Esophagus squamous epithelium (tissue), 5 donors: ENCODE measurements at regions not wholly inside any gene's neighbourhood (a gene's known extent, or its start where the extent isn't known, plus 50 kb on each side); places are given as distances from the start of the nearest gene placed in this dataset.

Experiments
- DNase-seq: peaks from one replicate; lab custom pipeline; 2025; lab: John Stamatoyannopoulos, UW
- H3K27ac ChIP-seq, 4 donors: fragments of 200-600 bp; sonication (generic); one replicate each; pipeline ENCODE4 v1.5.1; 2016 to 2019; ENCODE audit warnings: mild to moderate bottlenecking in 1 of 4
- H3K27me3 ChIP-seq, 4 donors: fragments of 200-600 bp; sonication (generic); 1 replicate in 3 of 4; 2 replicates in 1 of 4; pipeline versions ENCODE4 v1.5.1 to v1.6.0; 2017 to 2021; ENCODE audit warnings: antibody characterized with exemption in 1 of 4
- H3K36me3 ChIP-seq, 3 donors: fragments of 200-600 bp; sonication (generic); one replicate each; pipeline ENCODE4 v1.5.1; 2016 to 2019
- H3K4me1 ChIP-seq, 3 donors: fragments of 200-600 bp; sonication (generic); one replicate each; pipeline ENCODE4 v1.5.1; 2017 to 2019
- H3K4me3 ChIP-seq, 4 donors: fragments of 200-600 bp; sonication (generic); 1 replicate in 3 of 4; 2 replicates in 1 of 4; pipeline ENCODE4 v1.5.1; 2016 to 2019; ENCODE audit warnings: mild to moderate bottlenecking in 2 of 4, moderate library complexity in 1 of 4
- H3K9me3 ChIP-seq, 3 donors: fragments of 200-600 bp; sonication (generic); one replicate each; pipeline ENCODE4 v1.5.1; 2016 to 2019
- CTCF ChIP-seq, 6 experiments: fragments of 450-650 bp in 4 of 6; fragments of 200-600 bp in 2 of 6; sonication (generic) in 2 of 6; IDR thresholded peaks; one replicate each; pipeline ENCODE4 v1.5.1; 2016 to 2019; ENCODE audit warnings: antibody characterized with exemption in 6 of 6, mild to moderate bottlenecking in 4 of 6, moderate library complexity in 4 of 6
- POLR2A ChIP-seq, 4 donors: fragments of 450-650 bp; IDR thresholded peaks; one replicate each; pipeline ENCODE4 v1.6.1; 2017; ENCODE audit warnings: antibody characterized with exemption in 4 of 4, mild to moderate bottlenecking in 4 of 4, moderate library complexity in 3 of 4
- WGBS, 2 donors: methylation state at CpG; one replicate each; pipeline ENCODE4 v1.1.5; 2018; 5-methylcytosine and 5-hydroxymethylcytosine counted together
- intact Hi-C: fragments of 100-400 bp; cut with DNase I; formaldehyde crosslinking; loops from one replicate; pipeline ENCODE4 v1.15.0; 2022
- donor health status: DM: yes; HTN: yes; CAD: no.

GRCh38 chr17:65332375-65332774 lies 195.2 kb downstream of the RGS9 start:
- TF ChIP-seq CTCF (IDR thresholded peaks at IDR 0.05) (no peak), POLR2A (IDR thresholded peaks at IDR 0.05) (no peak)
- Histone ChIP-seq H3K36me3 (no peaks in the 10 kb centered on the region), H3K27me3 (peaks cover 0 to 6% (median 0%) of the 10 kb centered on the region in 4 donors), H3K9me3 (no peaks in the 10 kb centered on the region), H3K4me1 (no peaks in the 10 kb centered on the region), H3K27ac (no peak overlapping the region), H3K4me3 (no peak overlapping the region)
- intact Hi-C loops, result no loop called here
- 50 to 67% methylated on average over 1 of the region's 1 CpG for WGBS, 2 donors
- DNase-seq, result no peak

GRCh38 chr17:65328567-65328966 lies 191.4 kb downstream of the RGS9 start:
- TF ChIP-seq POLR2A (IDR thresholded peaks at IDR 0.05) (no peak), CTCF (IDR thresholded peaks at IDR 0.05) (no peak)
- intact Hi-C loops, result no loop called here
- no peaks in the 10 kb centered on the region for H3K4me1 ChIP-seq
- H3K27ac ChIP-seq, result no peak overlapping the region
- peaks cover 0 to 6% (median 0%) of the 10 kb centered on the region in 4 donors for H3K27me3 ChIP-seq
- no peak for DNase-seq
- H3K4me3 ChIP-seq, result no peak overlapping the region
- H3K36me3 ChIP-seq, result no peaks in the 10 kb centered on the region
- no peaks in the 10 kb centered on the region for H3K9me3 ChIP-seq

- WGBS, 2 donors, result 62 to 83% methylated on average over 5 of the region's 5 CpGs
- no peaks in the 10 kb centered on the region for H3K4me1 ChIP-seq
- intact Hi-C loops, result no loop called here
- no peak overlapping the region for H3K4me3 ChIP-seq
- peak overlapping the region in 1 of 4 donors; percentile 7 for H3K27ac ChIP-seq
- H3K36me3 ChIP-seq, result no peaks in the 10 kb centered on the region
- TF ChIP-seq POLR2A (IDR thresholded peaks at IDR 0.05) (no peak), CTCF (IDR thresholded peaks at IDR 0.05) (no peak)
- no peaks in the 10 kb centered on the region for H3K27me3 ChIP-seq
- no peaks in the 10 kb centered on the region for H3K9me3 ChIP-seq
- no peak for DNase-seq
These were observed 187.6 kb downstream of the RGS9 start for GRCh38 chr17:65324611-65325342.

DNA sequence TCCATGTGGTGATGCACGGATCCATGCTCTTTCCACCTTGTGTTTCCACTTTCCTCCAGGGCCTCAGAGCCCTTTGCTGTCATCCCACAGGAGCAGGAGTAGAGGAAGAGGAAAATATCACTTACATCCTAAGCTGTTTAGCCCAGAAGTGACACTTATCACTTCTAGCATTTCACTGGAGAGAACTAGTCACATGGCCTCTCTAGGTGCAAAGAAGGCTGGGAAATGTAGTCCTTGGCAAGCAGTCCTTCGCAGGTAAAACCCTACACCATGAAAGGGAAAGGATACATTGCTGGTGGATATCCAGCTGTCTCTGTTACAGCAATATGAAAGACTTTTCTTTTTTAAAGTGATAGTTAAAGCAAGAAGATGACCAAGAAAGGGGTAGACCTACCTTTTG lies 185.9 kb downstream of the RGS9 start:
- H3K4me3 ChIP-seq, result no peak overlapping the region
- no peaks in the 10 kb centered on the region for H3K36me3 ChIP-seq
- intact Hi-C loops, result no loop called here
- no peak for TF ChIP-seq CTCF (IDR thresholded peaks at IDR 0.05)
- TF ChIP-seq POLR2A (IDR thresholded peaks at IDR 0.05), result no peak
- no peak for DNase-seq
- H3K9me3 ChIP-seq, result no peaks in the 10 kb centered on the region
- WGBS, 2 donors, result 68 to 94% methylated on average over 2 of the region's 2 CpGs
- H3K4me1 ChIP-seq, result no peaks in the 10 kb centered on the region
- H3K27ac ChIP-seq, result no peak overlapping the region
- no peaks in the 10 kb centered on the region for H3K27me3 ChIP-seq

DNA sequence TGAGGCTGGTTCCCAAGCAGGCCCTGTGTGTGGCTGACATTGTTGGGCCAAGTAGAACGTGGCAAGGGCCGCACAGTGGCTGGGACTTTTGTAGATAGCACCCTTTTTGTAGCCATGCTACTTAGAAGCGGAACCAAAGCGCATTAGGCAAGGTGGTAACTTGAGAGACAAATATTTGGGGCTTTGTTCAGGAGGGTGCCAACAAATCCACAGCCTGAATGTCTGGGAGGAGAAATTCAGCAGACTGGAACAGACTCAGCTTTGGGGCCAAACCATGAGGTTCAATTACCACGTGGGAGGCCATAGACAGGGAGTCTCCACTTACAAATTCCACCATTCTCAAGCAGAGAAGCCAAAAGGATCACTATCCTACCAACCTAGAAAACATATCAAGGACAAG lies 183.7 kb downstream of the RGS9 start:
- Histone ChIP-seq H3K27ac (no peak overlapping the region), H3K36me3 (no peaks in the 10 kb centered on the region), H3K4me3 (no peak overlapping the region), H3K27me3 (no peaks in the 10 kb centered on the region), H3K9me3 (no peaks in the 10 kb centered on the region), H3K4me1 (no peaks in the 10 kb centered on the region)
- 85 to 88% methylated on average over 3 to 4 of the region's 5 CpGs for WGBS, 2 donors
- no peak for DNase-seq
- TF ChIP-seq CTCF (IDR thresholded peaks at IDR 0.05), result no peak
- no peak for TF ChIP-seq POLR2A (IDR thresholded peaks at IDR 0.05)
- intact Hi-C loops, result no loop called here
